ENCODE measurements at regions not wholly inside any gene's neighbourhood (a gene's known extent, or its start where the extent isn't known, plus 50 kb on each side); places are given as distances from the start of the nearest gene placed in this dataset.

DNA sequence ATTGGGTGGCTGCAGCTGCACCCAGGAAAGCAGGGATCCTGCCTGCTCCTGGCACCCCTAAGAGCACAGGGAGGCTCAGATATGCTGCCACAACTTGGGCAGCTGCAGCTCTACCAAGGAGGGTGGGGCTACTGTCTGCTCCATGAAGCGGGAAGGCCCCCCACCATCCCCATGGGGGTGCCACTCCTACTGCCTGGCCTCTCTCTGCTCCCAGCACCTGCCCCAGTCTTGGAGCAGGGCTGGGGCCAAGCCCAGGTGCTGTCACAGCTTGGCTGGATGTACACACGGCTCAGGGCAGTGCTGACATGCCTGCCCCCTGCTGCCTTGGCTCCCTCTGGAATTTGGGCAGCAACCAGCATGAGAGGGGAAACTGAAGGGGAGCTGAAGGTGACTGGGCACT is 214.7 kb upstream of the PLPPR1 start (continued):
- TF ChIP-seq, protein P1, sequence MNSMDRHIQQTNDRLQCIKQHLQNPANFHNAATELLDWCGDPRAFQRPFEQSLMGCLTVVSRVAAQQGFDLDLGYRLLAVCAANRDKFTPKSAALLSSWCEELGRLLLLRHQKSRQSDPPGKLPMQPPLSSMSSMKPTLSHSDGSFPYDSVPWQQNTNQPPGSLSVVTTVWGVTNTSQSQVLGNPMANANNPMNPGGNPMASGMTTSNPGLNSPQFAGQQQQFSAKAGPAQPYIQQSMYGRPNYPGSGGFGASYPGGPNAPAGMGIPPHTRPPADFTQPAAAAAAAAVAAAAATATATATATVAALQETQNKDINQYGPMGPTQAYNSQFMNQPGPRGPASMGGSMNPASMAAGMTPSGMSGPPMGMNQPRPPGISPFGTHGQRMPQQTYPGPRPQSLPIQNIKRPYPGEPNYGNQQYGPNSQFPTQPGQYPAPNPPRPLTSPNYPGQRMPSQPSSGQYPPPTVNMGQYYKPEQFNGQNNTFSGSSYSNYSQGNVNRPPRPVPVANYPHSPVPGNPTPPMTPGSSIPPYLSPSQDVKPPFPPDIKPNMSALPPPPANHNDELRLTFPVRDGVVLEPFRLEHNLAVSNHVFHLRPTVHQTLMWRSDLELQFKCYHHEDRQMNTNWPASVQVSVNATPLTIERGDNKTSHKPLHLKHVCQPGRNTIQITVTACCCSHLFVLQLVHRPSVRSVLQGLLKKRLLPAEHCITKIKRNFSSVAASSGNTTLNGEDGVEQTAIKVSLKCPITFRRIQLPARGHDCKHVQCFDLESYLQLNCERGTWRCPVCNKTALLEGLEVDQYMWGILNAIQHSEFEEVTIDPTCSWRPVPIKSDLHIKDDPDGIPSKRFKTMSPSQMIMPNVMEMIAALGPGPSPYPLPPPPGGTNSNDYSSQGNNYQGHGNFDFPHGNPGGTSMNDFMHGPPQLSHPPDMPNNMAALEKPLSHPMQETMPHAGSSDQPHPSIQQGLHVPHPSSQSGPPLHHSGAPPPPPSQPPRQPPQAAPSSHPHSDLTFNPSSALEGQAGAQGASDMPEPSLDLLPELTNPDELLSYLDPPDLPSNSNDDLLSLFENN (IDR thresholded peaks at IDR 0.05; ENCODE audit: low read depth in 2 of 2, low read length in 2 of 2) = no peak
- TF ChIP-seq, protein P2, sequence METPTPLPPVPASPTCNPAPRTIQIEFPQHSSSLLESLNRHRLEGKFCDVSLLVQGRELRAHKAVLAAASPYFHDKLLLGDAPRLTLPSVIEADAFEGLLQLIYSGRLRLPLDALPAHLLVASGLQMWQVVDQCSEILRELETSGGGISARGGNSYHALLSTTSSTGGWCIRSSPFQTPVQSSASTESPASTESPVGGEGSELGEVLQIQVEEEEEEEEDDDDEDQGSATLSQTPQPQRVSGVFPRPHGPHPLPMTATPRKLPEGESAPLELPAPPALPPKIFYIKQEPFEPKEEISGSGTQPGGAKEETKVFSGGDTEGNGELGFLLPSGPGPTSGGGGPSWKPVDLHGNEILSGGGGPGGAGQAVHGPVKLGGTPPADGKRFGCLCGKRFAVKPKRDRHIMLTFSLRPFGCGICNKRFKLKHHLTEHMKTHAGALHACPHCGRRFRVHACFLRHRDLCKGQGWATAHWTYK (CRISPR knock-in tag; IDR thresholded peaks at IDR 0.05) = no peak
- TF ChIP-seq ZNF24 (IDR thresholded peaks at IDR 0.05) = no peak

DNA sequence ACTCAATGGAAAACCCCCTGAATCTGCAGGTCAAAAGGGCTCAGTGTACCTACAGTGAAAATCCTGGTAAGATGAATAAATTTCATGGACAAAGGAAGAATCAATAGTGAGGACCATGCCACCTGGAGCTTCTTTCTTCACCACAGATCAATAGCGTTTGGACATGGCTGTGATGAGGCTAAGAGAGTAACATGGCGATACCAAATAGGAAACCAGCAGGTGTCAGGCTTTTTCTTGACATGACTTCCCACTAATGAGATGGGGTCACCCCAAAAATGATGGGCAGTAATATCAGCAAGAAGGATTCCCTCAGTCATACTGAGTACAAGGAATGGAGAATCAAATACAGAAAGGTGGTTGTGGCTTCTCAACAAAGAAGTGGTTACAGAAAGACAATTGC is 208.5 kb upstream of the PLPPR1 start:
- H3K27me3 ChIP-seq (ENCODE audit: control insufficient read depth in 2 of 2, insufficient read depth in 2 of 2, low read length in 2 of 2) = no peaks in the 10 kb centered on the region
- ATAC-seq (no peak), DNase-seq (ENCODE audit: extremely low read depth in 1 of 4, low spot score in 3 of 4) (no peak), FAIRE-seq (no peak)
- in situ Hi-C loops (cut with MboI) = no loop called here
- no TSS peak for BruUV-seq (replicated peaks)
- no peaks in the 10 kb centered on the region for H3K9me3 ChIP-seq (replicated peaks; ENCODE audit: control insufficient read depth, insufficient read depth, low read depth, low read length)
- WGBS (ENCODE audit: insufficient coverage, low coverage, missing lambda C conversion rate) = 0% methylated on average over 2 of the region's 2 CpGs
- no peaks in the 10 kb centered on the region for H3K4me1 ChIP-seq (replicated peaks in 1 of 2; ENCODE audit: control insufficient read depth in 2 of 2, insufficient read depth in 2 of 2, low read length in 2 of 2)
- H3K27ac ChIP-seq (ENCODE audit: extremely low read depth, low read depth, low read length) = no peak overlapping the region
- H3K4me3 ChIP-seq = no peak overlapping the region
- H3K9ac ChIP-seq (ENCODE audit: insufficient read depth in 1 of 2, low read depth in 2 of 2, low read length in 2 of 2) = no peak overlapping the region
- intact Hi-C loops (cut with micrococcal nuclease) = no loop called here
- H3K9me1 ChIP-seq (ENCODE audit: control insufficient read depth, insufficient read depth, low read length) = no peaks in the 10 kb centered on the region
- ChIA-PET POLR2A (no interaction called here), CTCF (ENCODE audit: low intra/inter-chr PET ratio) (no interaction called here)
- H2AFZ ChIP-seq (ENCODE audit: low read depth, low read length) = no peak overlapping the region
- H3K79me2 ChIP-seq (ENCODE audit: control insufficient read depth, insufficient read depth, low read length) = no peaks in the 10 kb centered on the region
- no peaks in the 10 kb centered on the region for H3K36me3 ChIP-seq (ENCODE audit: control insufficient read depth, insufficient read depth, low read length)
- H4K20me1 ChIP-seq (replicated peaks; ENCODE audit: control insufficient read depth, insufficient read depth, low read length) = no peaks in the 10 kb centered on the region
- no peak overlapping the region for H3K4me2 ChIP-seq (ENCODE audit: insufficient read depth, low read length)
- TF ChIP-seq SNRNP70 (optimal IDR thresholded peaks at IDR 0.05; ENCODE audit: low read depth, low read length) (no peak), ZNF197 (CRISPR knock-in tag; IDR thresholded peaks at IDR 0.05; ENCODE audit: low read depth) (no peak), CCAR2 (IDR thresholded peaks at IDR 0.05; ENCODE audit: low read depth, low read length) (no peak), ZNF311 (CRISPR knock-in tag; IDR thresholded peaks at IDR 0.05) (no peak), MCM7 (IDR thresholded peaks at IDR 0.05) (no peak), ZNF584 (CRISPR knock-in tag; IDR thresholded peaks at IDR 0.05; ENCODE audit: low read depth) (no peak)
- TF ChIP-seq, protein P3, sequence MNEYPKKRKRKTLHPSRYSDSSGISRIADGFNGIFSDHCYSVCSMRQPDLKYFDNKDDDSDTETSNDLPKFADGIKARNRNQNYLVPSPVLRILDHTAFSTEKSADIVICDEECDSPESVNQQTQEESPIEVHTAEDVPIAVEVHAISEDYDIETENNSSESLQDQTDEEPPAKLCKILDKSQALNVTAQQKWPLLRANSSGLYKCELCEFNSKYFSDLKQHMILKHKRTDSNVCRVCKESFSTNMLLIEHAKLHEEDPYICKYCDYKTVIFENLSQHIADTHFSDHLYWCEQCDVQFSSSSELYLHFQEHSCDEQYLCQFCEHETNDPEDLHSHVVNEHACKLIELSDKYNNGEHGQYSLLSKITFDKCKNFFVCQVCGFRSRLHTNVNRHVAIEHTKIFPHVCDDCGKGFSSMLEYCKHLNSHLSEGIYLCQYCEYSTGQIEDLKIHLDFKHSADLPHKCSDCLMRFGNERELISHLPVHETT (CRISPR knock-in tag; conservative IDR thresholded peaks at IDR 0.05 in 1 of 2, IDR thresholded peaks at IDR 0.05 in 1 of 2) = no peak
- TF ChIP-seq, protein P4, sequence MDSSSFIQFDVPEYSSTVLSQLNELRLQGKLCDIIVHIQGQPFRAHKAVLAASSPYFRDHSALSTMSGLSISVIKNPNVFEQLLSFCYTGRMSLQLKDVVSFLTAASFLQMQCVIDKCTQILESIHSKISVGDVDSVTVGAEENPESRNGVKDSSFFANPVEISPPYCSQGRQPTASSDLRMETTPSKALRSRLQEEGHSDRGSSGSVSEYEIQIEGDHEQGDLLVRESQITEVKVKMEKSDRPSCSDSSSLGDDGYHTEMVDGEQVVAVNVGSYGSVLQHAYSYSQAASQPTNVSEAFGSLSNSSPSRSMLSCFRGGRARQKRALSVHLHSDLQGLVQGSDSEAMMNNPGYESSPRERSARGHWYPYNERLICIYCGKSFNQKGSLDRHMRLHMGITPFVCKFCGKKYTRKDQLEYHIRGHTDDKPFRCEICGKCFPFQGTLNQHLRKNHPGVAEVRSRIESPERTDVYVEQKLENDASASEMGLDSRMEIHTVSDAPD (CRISPR knock-in tag; IDR thresholded peaks at IDR 0.05) = no peak
- TF ChIP-seq, protein P5, sequence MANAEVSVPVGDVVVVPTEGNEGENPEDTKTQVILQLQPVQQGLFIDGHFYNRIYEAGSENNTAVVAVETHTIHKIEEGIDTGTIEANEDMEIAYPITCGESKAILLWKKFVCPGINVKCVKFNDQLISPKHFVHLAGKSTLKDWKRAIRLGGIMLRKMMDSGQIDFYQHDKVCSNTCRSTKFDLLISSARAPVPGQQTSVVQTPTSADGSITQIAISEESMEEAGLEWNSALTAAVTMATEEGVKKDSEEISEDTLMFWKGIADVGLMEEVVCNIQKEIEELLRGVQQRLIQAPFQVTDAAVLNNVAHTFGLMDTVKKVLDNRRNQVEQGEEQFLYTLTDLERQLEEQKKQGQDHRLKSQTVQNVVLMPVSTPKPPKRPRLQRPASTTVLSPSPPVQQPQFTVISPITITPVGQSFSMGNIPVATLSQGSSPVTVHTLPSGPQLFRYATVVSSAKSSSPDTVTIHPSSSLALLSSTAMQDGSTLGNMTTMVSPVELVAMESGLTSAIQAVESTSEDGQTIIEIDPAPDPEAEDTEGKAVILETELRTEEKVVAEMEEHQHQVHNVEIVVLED (CRISPR knock-in tag; IDR thresholded peaks at IDR 0.05) = no peak
